Stomach (tissue), 8 donors: ENCODE measurements at regions not wholly inside any gene's neighbourhood (a gene's known extent, or its start where the extent isn't known, plus 50 kb on each side); places are given as distances from the start of the nearest gene placed in this dataset.
A peak's percentile ranks its signal among the peaks of the same experiment; 100 is the strongest.

Experiments
- DNase-seq, 2 donors: peaks; one replicate each; pipeline versions ENCODE4 v3.0.0 to v3.0.0-alpha.2; 2013 to 2019
- H3K27ac ChIP-seq, 5 donors: fragments of 200-600 bp in 4 of 5; sonication (generic) in 4 of 5; one replicate each; pipeline ENCODE4 v1.5.1; 2013 to 2019; ENCODE audit warnings: mild to moderate bottlenecking in 1 of 5, moderate library complexity in 1 of 5
- H3K27me3 ChIP-seq, 3 donors: fragments of 200-600 bp; sonication (generic); one replicate each; pipeline ENCODE4 v1.5.1; 2017 to 2019; ENCODE audit warnings: mixed run types in 1 of 3
- H3K36me3 ChIP-seq, 4 donors: fragments of 200-600 bp; sonication (generic); 1 replicate in 3 of 4; 2 replicates in 1 of 4; pipeline ENCODE4 v1.5.1; 2016 to 2019
- H3K4me1 ChIP-seq, 4 donors: fragments of 200-600 bp; sonication (generic); one replicate each; pipeline ENCODE4 v1.5.1; 2016 to 2019
- H3K4me3 ChIP-seq, 4 donors: fragments of 200-600 bp; sonication (generic) in 3 of 4; one replicate each; pipeline ENCODE4 v1.5.1; 2016 to 2019; ENCODE audit warnings: mild to moderate bottlenecking in 1 of 4
- H3K9me3 ChIP-seq, 4 donors: fragments of 200-600 bp; sonication (generic); one replicate each; pipeline ENCODE4 v1.5.1; 2016 to 2019
- CTCF ChIP-seq, 7 experiments: fragments of 450-650 bp in 4 of 7; fragments of 200-600 bp in 3 of 7; sonication (generic) in 3 of 7; IDR thresholded peaks; one replicate each; pipeline ENCODE4 v1.5.1; 2016 to 2019; ENCODE audit warnings: antibody characterized with exemption in 7 of 7, control low read depth in 2 of 7, mild to moderate bottlenecking in 1 of 7
- EP300 ChIP-seq: sonication (generic); formaldehyde crosslinking; IDR thresholded peaks from one replicate; pipeline ENCODE4 v1.6.1; 2017; ENCODE audit warnings: antibody characterized with exemption
- POLR2A ChIP-seq, 4 donors: fragments of 450-650 bp; IDR thresholded peaks; one replicate each; pipeline ENCODE4 v1.6.1; 2016; ENCODE audit warnings: antibody characterized with exemption in 4 of 4, control low read depth in 2 of 4, mild to moderate bottlenecking in 1 of 4, moderate library complexity in 1 of 4
- POLR2AphosphoS5 ChIP-seq, 3 donors: sonication (generic); formaldehyde crosslinking; IDR thresholded peaks; one replicate each; pipeline ENCODE4 v1.6.1; 2016; ENCODE audit warnings: antibody characterized with exemption in 3 of 3
- WGBS, 5 donors: extraction: QIAGEN DNeasy Blood & Tissue Kit in 3 of 5; methylation state at CpG; one replicate each; pipeline versions ENCODE4 v1.1.5 to v1.1.7; 2013 to 2018; 5-methylcytosine and 5-hydroxymethylcytosine counted together
- intact Hi-C: fragments of 100-400 bp; cut with DNase I; formaldehyde crosslinking; loops from one replicate; pipeline ENCODE4 v1.15.1; 2023; ENCODE audit warnings: low total_unique reads
- donor health status: healthy with polysubstance abuse.
- donor health status: Bipolar disorder and iron deficiency.
- donor health status: healthy.

- H3K9me3 ChIP-seq, result no peaks in the 10 kb centered on the region
- no peaks in the 10 kb centered on the region for H3K36me3 ChIP-seq
- no peaks in the 10 kb centered on the region for H3K4me1 ChIP-seq
- no peak overlapping the region for H3K4me3 ChIP-seq
- 63 to 82% (median 81%) methylated on average over 3 of the region's 3 CpGs for WGBS, 5 donors
- intact Hi-C loops, result no loop called here
- no peaks in the 10 kb centered on the region for H3K27me3 ChIP-seq
- TF ChIP-seq CTCF (IDR thresholded peaks at IDR 0.05) (no peak), POLR2A (IDR thresholded peaks at IDR 0.05) (no peak), POLR2AphosphoS5 (IDR thresholded peaks at IDR 0.05) (no peak), EP300 (no peak)
- DNase-seq, result no peak
- H3K27ac ChIP-seq, result no peak overlapping the region
Measured at GRCh38 chr12:61536117-61536516, 724.1 kb upstream of the USP15 start.

- no peaks in the 10 kb centered on the region for H3K27me3 ChIP-seq
- no peak overlapping the region for H3K27ac ChIP-seq
- DNase-seq, result peak in 1 of 2 donors; percentile 7
- 63 to 87% (median 71%) methylated on average over 3 of the region's 3 CpGs for WGBS, 5 donors
- H3K4me3 ChIP-seq, result no peak overlapping the region
- H3K4me1 ChIP-seq, result no peaks in the 10 kb centered on the region
- intact Hi-C loops, result no loop called here
- no peaks in the 10 kb centered on the region for H3K9me3 ChIP-seq
- no peak for TF ChIP-seq POLR2AphosphoS5 (IDR thresholded peaks at IDR 0.05)
- TF ChIP-seq POLR2A (IDR thresholded peaks at IDR 0.05), result no peak
- TF ChIP-seq EP300, result no peak
- TF ChIP-seq CTCF (IDR thresholded peaks at IDR 0.05), result no peak
- no peaks in the 10 kb centered on the region for H3K36me3 ChIP-seq
Measured at GRCh38 chr12:61536525-61536924, 723.7 kb upstream of the USP15 start.

GRCh38 chr12:61538951-61539350 lies 721.3 kb upstream of the USP15 start:
- intact Hi-C loops, result no loop called here
- H3K27me3 ChIP-seq, result no peaks in the 10 kb centered on the region
- no peak overlapping the region for H3K27ac ChIP-seq
- DNase-seq, result no peak
- no peaks in the 10 kb centered on the region for H3K36me3 ChIP-seq
- H3K9me3 ChIP-seq, result no peaks in the 10 kb centered on the region
- H3K4me3 ChIP-seq, result no peak overlapping the region
- TF ChIP-seq POLR2A (IDR thresholded peaks at IDR 0.05) (no peak), POLR2AphosphoS5 (IDR thresholded peaks at IDR 0.05) (no peak), CTCF (IDR thresholded peaks at IDR 0.05) (no peak), EP300 (no peak)
- H3K4me1 ChIP-seq, result no peaks in the 10 kb centered on the region
- 85 to 92% (median 89%) methylated on average over 2 of the region's 2 CpGs for WGBS, 5 donors

GRCh38 chr12:61542551-61542950 lies 717.7 kb upstream of the USP15 start:
- 58 to 69% (median 67%) methylated on average over 3 of the region's 3 CpGs for WGBS, 5 donors
- TF ChIP-seq POLR2A (IDR thresholded peaks at IDR 0.05) (no peak), POLR2AphosphoS5 (IDR thresholded peaks at IDR 0.05) (no peak), CTCF (IDR thresholded peaks at IDR 0.05) (no peak), EP300 (no peak)
- Histone ChIP-seq H3K4me1 (no peaks in the 10 kb centered on the region), H3K36me3 (no peaks in the 10 kb centered on the region), H3K27ac (no peak overlapping the region), H3K27me3 (no peaks in the 10 kb centered on the region), H3K4me3 (no peak overlapping the region), H3K9me3 (no peaks in the 10 kb centered on the region)
- intact Hi-C loops, result no loop called here
- no peak for DNase-seq
